RWPE1 (cell line): ENCODE measurements at regions not wholly inside any gene's neighbourhood (a gene's known extent, or its start where the extent isn't known, plus 50 kb on each side); places are given as distances from the start of the nearest gene placed in this dataset.

Experiments used
- CTCF ChIA-PET: fragments of 350-600 bp; sonication (Branson Sonifier 250); formaldehyde crosslinking; extraction: SDS; loops from one replicate; lab custom pipeline; 2021; lab: Yijun Ruan, JAX
- POLR2A ChIA-PET: fragments of 400-600 bp; formaldehyde crosslinking; extraction: SDS; loops from one replicate; lab custom pipeline; 2020; ENCODE audit warnings: antibody characterized with exemption; ENCODE audit not compliant: low non-redundant PET; lab: Yijun Ruan, JAX
- DNase-seq: peaks from one replicate; pipeline ENCODE4 v3.0.0; 2012; ENCODE audit warnings: low spot score
- H3K27ac ChIP-seq: fragments of 450-650 bp; 2 replicates; pipeline ENCODE4 v1.5.1; 2017
- TF ChIP-seq, protein P1 (sequence below): fragments of 450-650 bp; conservative IDR thresholded peaks from 2 replicates; pipeline ENCODE4 v1.5.1; 2017; ENCODE audit warnings: low read depth, mild to moderate bottlenecking

DNA sequence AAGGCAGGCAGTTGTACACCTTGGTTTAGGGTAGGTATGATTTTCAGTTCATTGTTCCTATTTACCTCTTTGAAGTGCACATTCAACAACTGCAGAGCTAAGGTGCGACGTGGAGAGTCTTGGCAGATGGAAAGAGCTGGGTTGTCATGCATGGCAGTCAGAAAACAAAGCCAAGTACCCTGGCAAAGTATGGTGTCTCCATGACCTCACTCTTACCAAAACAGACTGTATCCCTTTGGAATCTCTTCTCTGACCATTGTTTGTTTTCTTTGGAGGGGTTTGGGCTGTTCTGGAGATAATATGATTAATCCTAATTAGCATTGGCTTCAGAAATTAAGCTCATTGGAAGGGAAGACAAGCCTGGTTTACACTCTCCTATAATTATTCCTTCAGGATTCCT is 665.7 kb downstream of the DNAH5 start:
- no peak for DNase-seq
- no peak overlapping the region for H3K27ac ChIP-seq
- ChIA-PET POLR2A (no interaction called here), CTCF (interaction anchor here (0.6 kb wide), 1 partner anchor 49 kb away, joined by 3 read pairs; no protein-coding TSS in a partner anchor)
- TF ChIP-seq, protein P1, sequence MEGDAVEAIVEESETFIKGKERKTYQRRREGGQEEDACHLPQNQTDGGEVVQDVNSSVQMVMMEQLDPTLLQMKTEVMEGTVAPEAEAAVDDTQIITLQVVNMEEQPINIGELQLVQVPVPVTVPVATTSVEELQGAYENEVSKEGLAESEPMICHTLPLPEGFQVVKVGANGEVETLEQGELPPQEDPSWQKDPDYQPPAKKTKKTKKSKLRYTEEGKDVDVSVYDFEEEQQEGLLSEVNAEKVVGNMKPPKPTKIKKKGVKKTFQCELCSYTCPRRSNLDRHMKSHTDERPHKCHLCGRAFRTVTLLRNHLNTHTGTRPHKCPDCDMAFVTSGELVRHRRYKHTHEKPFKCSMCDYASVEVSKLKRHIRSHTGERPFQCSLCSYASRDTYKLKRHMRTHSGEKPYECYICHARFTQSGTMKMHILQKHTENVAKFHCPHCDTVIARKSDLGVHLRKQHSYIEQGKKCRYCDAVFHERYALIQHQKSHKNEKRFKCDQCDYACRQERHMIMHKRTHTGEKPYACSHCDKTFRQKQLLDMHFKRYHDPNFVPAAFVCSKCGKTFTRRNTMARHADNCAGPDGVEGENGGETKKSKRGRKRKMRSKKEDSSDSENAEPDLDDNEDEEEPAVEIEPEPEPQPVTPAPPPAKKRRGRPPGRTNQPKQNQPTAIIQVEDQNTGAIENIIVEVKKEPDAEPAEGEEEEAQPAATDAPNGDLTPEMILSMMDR: no peak

DNA sequence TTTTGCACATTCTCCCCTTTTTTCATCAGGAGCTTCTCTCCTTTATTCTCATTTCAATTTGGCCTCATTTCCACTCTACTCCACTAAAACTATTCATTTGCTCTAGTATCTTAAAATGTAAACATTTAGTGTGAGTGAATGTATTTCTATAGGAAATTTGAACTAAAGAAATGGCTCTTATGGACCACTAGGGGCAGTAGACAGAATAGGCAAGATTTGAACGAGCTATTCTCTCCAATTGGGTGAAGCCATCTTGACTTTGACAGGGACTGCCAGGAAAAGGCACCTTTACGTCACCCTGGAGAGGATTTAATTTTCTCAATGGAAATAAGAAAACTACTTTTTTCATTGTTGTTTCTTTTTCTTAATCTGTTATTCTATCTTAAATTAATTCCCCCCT is 666.3 kb downstream of the DNAH5 start:
- ChIA-PET POLR2A (no interaction called here), CTCF (interaction anchor here (0.6 kb wide), 1 partner anchor 49 kb away, joined by 3 read pairs; no protein-coding TSS in a partner anchor)
- TF ChIP-seq, protein P1: no peak; the same call in 1 of the 2 replicates
- no peak overlapping the region for H3K27ac ChIP-seq
- no peak for DNase-seq

DNA sequence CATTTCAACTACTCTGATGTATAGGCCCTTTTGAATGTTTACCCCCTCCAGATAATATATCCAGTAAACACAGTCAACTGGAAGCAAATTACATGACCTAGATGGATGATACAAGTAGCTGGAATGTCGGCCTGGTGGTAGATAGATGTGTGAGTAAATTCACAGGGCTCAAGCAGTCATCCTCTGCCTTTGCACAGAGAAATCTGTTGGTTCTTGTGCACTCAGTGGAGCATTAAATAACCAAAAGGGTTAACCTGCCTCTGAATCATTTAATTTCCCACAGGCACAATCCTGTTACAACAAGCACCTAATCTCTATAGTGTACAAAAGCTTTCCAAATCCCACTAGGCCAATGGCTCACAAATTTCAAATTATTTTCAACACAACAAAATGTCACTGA is 668.3 kb downstream of the DNAH5 start:
- POLR2A ChIA-PET: no interaction called here
- no peak overlapping the region for H3K27ac ChIP-seq
- CTCF ChIA-PET: no interaction called here
- no peak for DNase-seq
- TF ChIP-seq, protein P1: no peak

DNA sequence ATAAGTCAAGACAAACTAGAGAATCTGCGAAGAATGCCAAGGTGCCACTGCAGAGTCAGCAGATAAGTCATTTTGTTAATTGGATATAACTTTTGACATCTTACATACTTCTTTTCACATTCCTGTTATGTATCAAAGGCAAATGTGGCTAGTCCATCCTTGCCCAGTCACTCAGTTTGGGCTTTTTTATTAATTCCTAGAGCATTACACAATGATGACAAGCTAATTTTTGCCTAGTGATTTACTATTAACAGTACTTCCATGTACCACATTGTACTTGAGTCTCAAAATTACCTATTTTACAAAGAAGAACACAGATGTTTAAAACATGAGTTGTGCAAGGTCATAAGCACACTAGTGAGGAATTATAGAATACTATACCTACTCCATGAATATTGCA is 680.8 kb downstream of the DNAH5 start:
- POLR2A ChIA-PET: no interaction called here
- TF ChIP-seq, protein P1: no peak
- DNase-seq: no peak
- CTCF ChIA-PET: no interaction called here
- H3K27ac ChIP-seq: no peak overlapping the region

DNA sequence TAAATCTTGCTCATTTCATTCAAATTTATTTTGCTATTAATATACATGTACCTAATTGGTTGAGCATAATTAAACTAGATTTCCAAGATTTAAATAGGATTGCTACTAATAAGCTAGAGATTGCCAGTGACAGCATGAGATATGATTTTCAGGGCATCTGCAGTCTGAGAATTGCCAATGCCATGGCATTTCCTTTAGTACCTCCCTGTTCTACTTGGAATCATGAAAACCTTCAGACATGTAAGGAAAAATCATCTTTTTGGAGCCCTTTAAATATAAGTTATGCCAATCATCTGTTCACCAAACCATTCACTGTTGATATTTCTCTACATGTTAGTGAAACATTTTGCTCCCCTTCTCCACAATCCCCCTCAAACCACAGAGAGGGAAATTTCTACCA is 691.4 kb downstream of the DNAH5 start:
- no peak overlapping the region for H3K27ac ChIP-seq
- TF ChIP-seq, protein P1: no peak
- CTCF ChIA-PET: no interaction called here
- POLR2A ChIA-PET: no interaction called here
- no peak for DNase-seq

DNA sequence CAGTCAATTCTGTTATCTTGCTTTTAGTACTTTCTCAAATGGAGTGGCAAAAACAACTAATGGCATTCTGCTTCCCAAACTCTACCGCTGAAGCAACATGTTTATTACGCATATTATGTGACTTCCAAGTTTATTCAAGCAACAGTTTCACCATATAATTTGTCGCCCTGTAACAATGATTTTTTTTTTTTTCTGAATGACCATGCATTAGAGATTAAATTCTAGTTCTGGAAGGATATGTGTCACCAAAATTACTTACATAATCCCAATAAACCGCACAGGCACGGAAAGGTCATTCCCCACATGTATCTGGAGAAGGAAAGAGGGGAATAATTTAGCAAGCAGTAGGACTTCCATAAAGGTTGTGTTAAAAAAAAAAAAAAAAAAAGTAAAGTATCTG is 691.8 kb downstream of the DNAH5 start:
- TF ChIP-seq, protein P1: no peak
- POLR2A ChIA-PET: no interaction called here
- DNase-seq: no peak
- CTCF ChIA-PET: no interaction called here
- H3K27ac ChIP-seq: no peak overlapping the region
